Muscle of arm (tissue), 1 donor: ENCODE measurements at regions not wholly inside any gene's neighbourhood (a gene's known extent, or its start where the extent isn't known, plus 50 kb on each side); places are given as distances from the start of the nearest gene placed in this dataset.
A peak's percentile ranks its signal among the peaks of the same experiment; 100 is the strongest.
"Not testable (repeated sequence)": the region's sequence is repeated elsewhere in the genome, so short reads cannot be mapped to it uniquely, and the experiment has no call there.

Source experiments
- DNase-seq: peaks from one replicate; pipeline ENCODE4 v3.0.0-alpha.2; 2013

- DNase-seq = not testable (repeated sequence)
Observed at GRCh38 chr1:149700220-149700619, 82.3 kb upstream of the FCGR1A start.

DNA sequence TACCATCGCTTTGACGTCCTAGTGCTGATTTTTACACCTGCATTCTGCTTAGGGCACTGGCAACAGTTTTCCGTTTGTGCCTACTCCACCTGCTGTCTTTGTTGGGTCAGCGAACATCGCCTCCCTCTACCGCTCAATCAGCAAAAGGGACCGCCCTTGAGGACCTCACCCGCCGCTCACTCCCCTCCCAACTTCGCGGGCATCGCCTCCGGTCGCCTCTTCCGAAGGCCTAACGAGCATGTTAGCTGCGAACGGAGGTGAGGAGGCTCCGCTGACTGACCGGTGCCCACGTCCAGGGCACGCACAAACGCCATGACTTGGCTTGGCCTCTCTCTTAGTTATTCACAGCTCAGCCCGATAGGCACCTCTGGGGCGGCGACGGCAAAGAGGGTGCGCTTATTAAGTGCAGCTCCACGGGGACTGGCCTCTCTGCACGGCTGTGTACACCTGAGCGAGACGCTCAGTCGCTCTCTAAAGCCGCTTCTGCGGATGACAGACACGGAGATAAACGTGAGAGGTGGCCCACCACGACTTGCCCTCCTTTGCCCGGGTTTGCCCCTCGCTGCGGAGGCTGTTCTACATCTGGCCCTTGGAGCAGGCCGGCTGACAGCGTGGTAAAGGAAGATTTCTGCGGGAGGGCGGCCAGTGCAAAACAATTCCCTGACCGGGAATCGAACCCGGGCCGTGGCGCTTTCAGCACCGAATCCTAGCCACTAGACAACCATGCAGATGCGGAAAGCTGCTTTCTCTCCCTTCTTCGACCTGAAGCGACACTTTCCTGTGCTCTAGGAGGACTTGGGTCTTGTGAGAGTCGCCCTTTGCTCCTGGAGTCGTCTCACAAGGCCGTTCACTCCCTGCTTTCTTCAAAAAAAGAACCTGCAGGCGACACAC, 81.6 kb upstream of the FCGR1A start:
- not testable (repeated sequence) for DNase-seq

- DNase-seq = not testable (repeated sequence)
Observed at GRCh38 chr1:149708192-149708853, 74.2 kb upstream of the FCGR1A start.

DNA sequence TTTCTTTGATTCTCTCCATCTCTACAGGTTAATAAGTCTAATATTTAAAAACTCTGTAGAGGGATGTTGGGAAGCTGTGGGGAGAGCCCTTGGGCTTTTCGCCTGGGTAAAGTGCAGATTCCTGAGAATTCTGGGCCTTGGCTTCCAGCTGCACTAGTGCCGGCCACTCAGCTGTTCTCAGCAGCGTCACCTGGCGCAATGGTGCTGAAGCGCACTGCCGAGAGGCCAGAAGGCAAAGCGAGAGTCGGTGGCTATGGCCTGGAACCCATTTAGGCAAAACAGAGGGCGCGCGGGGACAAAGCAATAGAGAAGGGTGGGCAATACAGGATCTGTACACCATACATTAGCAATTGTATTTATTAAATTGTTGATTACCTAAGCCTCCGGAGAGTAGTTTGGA, 70.8 kb upstream of the FCGR1A start:
- DNase-seq = not testable (repeated sequence)

GRCh38 chr1:149712154-149712927, 70.2 kb upstream of the FCGR1A start:
- DNase-seq = peak; percentile 78

DNA sequence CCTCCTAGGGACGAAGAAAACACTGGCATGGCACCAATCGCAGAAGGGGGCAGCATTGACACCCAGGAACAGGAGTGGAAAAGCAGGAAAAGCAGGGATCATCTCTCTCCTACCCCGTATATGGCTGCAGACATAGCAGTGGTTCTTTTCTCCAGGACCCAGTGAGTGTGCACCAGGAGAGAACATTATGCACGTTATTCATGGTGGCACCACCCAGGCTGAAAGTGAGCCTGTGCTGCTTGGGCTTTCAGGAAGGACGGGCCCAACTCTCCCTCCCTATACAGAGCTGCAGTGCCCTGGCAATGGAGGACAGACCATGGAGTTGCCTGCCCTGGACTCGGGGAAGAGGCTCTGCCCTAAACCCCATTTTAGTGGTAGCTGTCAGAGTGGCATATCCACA, 69.0 kb upstream of the FCGR1A start:
- not testable (repeated sequence) for DNase-seq

DNA sequence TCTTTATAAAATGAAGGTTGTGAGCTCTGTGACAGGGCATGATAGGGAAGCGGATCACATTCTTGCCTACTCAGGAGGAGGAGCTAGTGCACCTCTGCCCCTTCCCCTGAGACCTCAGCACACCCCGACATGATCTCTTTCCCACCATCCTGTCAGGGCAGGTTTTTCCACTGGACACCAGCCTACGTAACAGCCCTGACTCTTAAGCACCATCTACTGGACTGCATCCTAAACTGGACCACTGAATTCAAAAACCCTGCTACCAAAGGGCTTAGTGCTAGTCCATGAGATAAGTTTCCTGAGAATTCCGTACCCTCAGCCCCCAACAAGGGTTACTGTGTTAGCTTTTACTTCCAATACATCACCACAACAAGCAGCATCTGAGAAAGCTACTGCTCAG, 68.5 kb upstream of the FCGR1A start:
- not testable (repeated sequence) for DNase-seq

- DNase-seq = not testable (repeated sequence)
Observed at GRCh38 chr1:149724618-149725302, 57.7 kb upstream of the FCGR1A start.

GRCh38 chr1:149726688-149727087, 55.8 kb upstream of the FCGR1A start:
- not testable (repeated sequence) for DNase-seq

- DNase-seq = not testable (repeated sequence)
Observed at GRCh38 chr1:149728598-149728997, 53.9 kb upstream of the FCGR1A start.
